ENCODE measurements at regions not wholly inside any gene's neighbourhood (a gene's known extent, or its start where the extent isn't known, plus 50 kb on each side); places are given as distances from the start of the nearest gene placed in this dataset.
"Not testable (repeated sequence)": the region's sequence is repeated elsewhere in the genome, so short reads cannot be mapped to it uniquely, and the experiment has no call there.

DNA sequence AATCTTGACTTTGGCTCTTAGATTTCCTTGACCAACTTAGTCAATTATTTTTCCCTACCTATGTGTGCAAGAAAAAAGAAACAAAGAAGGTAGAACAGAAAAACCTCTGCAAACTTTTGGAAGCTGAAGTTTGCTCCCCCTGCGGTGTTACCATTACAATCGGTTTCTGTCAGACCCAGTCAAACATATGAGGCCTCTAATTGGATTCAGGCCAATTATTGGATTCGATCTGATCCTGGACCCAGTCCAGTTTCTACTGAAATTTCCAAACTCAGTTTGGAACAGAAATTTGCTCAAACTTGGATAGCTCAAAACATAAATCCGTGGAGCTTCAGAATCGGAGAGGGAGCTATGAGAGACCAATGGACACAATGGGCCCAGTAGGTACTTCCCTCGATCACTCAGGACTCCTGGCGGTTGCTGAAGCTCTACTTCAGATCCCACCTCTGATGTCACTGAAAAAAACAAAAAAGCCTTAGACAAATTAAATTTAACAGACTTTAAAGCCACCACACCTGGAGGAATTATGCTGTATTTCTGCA lies 523.9 kb downstream of the DMRTA1 start:
- H3K27me3 ChIP-seq, result no peaks in the 10 kb centered on the region
- intact Hi-C loops (cut with DNase I), result no loop called here
- no peaks in the 10 kb centered on the region for H3K36me3 ChIP-seq
- H3K4me1 ChIP-seq, result no peaks in the 10 kb centered on the region
- TF ChIP-seq, protein P1, sequence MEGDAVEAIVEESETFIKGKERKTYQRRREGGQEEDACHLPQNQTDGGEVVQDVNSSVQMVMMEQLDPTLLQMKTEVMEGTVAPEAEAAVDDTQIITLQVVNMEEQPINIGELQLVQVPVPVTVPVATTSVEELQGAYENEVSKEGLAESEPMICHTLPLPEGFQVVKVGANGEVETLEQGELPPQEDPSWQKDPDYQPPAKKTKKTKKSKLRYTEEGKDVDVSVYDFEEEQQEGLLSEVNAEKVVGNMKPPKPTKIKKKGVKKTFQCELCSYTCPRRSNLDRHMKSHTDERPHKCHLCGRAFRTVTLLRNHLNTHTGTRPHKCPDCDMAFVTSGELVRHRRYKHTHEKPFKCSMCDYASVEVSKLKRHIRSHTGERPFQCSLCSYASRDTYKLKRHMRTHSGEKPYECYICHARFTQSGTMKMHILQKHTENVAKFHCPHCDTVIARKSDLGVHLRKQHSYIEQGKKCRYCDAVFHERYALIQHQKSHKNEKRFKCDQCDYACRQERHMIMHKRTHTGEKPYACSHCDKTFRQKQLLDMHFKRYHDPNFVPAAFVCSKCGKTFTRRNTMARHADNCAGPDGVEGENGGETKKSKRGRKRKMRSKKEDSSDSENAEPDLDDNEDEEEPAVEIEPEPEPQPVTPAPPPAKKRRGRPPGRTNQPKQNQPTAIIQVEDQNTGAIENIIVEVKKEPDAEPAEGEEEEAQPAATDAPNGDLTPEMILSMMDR (IDR thresholded peaks at IDR 0.05), result no peak
- ATAC-seq (no peak), DNase-seq (no peak)
- H3K27ac ChIP-seq, result no peak overlapping the region
- no peak overlapping the region for H3K4me3 ChIP-seq
- WGBS, 2 donors, result 79 to 81% methylated on average over 7 of the region's 7 CpGs
- no peaks in the 10 kb centered on the region for H3K9me3 ChIP-seq

DNA sequence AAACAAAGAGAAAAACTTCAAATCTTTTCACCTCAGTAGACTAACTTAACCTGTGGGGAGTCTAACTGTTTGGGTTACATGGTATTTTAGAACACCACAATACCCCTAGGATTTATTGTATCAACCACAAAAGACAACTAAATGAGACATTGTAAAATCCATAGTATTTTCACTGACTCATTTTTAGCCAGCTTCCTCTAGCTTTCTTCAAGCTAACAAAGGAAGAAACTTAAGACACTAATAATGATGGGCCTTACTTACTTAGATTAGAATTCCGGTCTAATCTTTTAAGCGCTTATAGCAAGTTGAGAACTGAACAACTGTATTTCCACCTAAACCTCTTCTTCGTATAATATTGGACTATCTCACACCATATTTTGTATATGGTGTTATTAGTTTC lies 529.3 kb downstream of the DMRTA1 start:
- H3K27ac ChIP-seq, result no peak overlapping the region
- no peaks in the 10 kb centered on the region for H3K27me3 ChIP-seq
- DNase-seq (no peak), ATAC-seq (no peak)
- H3K9me3 ChIP-seq, result no peaks in the 10 kb centered on the region
- 89 to 93% methylated on average over 3 of the region's 3 CpGs for WGBS, 2 donors
- no peak overlapping the region for H3K4me3 ChIP-seq
- intact Hi-C loops (cut with DNase I), result no loop called here
- H3K36me3 ChIP-seq, result no peaks in the 10 kb centered on the region
- TF ChIP-seq, protein P1 (IDR thresholded peaks at IDR 0.05), result no peak
- H3K4me1 ChIP-seq, result no peaks in the 10 kb centered on the region

DNA sequence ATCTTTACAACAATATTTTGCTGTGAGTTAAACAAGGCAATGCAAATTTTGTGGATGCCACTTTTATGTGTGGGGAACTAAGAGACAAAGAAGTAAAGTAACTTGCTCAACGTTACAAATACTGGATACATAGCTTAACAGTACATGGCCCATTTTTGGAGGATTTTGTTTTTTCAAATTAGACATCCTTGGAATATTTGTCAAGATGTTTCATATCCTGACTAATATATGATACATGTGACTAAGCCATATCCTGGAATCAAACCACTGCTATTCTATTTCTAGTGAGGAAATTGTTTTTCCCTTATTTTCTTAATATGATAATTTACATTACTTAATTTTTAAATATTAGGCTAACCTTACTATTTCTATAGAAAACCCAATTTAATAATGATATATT lies 529.8 kb downstream of the DMRTA1 start:
- intact Hi-C loops (cut with DNase I), result no loop called here

DNA sequence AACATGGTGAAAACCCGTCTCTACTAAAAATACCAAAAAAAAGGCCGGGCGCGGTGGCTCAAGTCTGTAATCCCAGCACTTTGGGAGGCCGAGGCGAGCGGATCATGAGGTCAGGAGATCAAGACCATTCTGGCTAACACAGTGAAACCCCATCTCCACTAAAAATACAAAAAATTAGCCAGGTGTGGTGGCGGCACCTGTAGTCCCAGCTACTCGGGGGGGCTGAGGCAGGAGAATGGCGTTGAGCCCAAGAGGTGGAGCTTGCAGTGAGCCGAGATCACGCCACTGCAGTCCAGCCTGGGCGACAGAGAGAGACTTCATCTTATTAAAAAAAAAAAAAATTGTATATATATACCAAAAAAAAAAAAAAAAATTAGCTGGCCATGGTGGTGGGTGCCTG lies 533.8 kb downstream of the DMRTA1 start:
- H3K4me1 ChIP-seq; DNase-seq; H3K27me3 ChIP-seq; H3K4me3 ChIP-seq; H3K36me3 ChIP-seq; H3K9me3 ChIP-seq; ATAC-seq; intact Hi-C loops (cut with DNase I); H3K27ac ChIP-seq: not testable (repeated sequence)
- 85 to 91% methylated on average over 13 of the region's 13 CpGs for WGBS, 2 donors

More for the DNA sequence above, 529.8 kb downstream of the DMRTA1 start:
- no peaks in the 10 kb centered on the region for H3K4me1 ChIP-seq
- H3K36me3 ChIP-seq, result no peaks in the 10 kb centered on the region
- ATAC-seq, result no peak
- TF ChIP-seq, protein P1 (IDR thresholded peaks at IDR 0.05), result no peak
- H3K27ac ChIP-seq, result no peak overlapping the region
- no peaks in the 10 kb centered on the region for H3K27me3 ChIP-seq
- WGBS, 2 donors, result 71 to 91% methylated on average over 1 of the region's 1 CpG
- DNase-seq, result no peak
- no peak overlapping the region for H3K4me3 ChIP-seq
- no peaks in the 10 kb centered on the region for H3K9me3 ChIP-seq

DNA sequence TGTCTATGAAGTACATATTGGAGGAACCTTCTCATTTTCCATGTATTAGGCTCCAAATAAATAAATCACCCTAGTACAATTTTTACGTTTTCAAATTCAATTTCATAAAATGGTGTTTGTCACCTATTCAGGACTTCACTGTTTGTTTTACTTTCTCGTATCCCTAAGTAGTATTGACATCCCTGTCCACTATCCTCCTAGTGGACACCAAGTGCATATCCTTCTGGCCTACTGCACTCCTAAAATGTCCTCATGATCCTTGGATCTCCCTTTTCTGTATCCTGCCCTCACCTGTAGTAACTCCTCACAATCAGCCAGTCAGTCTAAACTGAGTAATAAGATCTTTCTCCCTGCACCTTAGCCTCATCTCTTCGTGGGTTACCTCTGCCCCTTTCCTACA lies 539.9 kb downstream of the DMRTA1 start:
- H3K4me3 ChIP-seq, result no peak overlapping the region
- no peaks in the 10 kb centered on the region for H3K4me1 ChIP-seq
- ATAC-seq (no peak), DNase-seq (no peak)
- TF ChIP-seq, protein P1 (IDR thresholded peaks at IDR 0.05), result no peak
- H3K9me3 ChIP-seq, result no peaks in the 10 kb centered on the region
- no peak overlapping the region for H3K27ac ChIP-seq
- H3K27me3 ChIP-seq, result no peaks in the 10 kb centered on the region
- WGBS, 2 donors, result 70 to 80% methylated on average over 3 of the region's 3 CpGs
- no peaks in the 10 kb centered on the region for H3K36me3 ChIP-seq
- intact Hi-C loops (cut with DNase I), result no loop called here

All from heart right ventricle (tissue), 16 donors.